HCT116 (cell line): ENCODE measurements at regions not wholly inside any gene's neighbourhood (a gene's known extent, or its start where the extent isn't known, plus 50 kb on each side); places are given as distances from the start of the nearest gene placed in this dataset.

ENCODE experiments used
- ATAC-seq: fragments of 200-7000 bp; cut with Tn5 transposase; 2 replicates; pipeline ENCODE4 v1.9.1; 2020; ENCODE audit warnings: mild to moderate bottlenecking, moderate library complexity
- BruUV-seq: library from RNA; stranded (reverse); fragments of 400-500 nt; replicated peaks from 2 replicates; lab custom pipeline; 2021; lab: Mats Ljungman, UMichigan
- CTCF ChIA-PET: fragments of 300-600 bp; sonication (Branson Sonifier 250); formaldehyde crosslinking; loops from one replicate; lab custom pipeline; 2021; ENCODE audit warnings: antibody characterized with exemption; lab: Charles Lee
- POLR2A ChIA-PET: fragments of 300-600, 350-600 bp; sonication (Branson Sonifier 250); formaldehyde crosslinking; loops from one replicate; lab custom pipeline; 2021; ENCODE audit warnings: antibody characterized with exemption; lab: Charles Lee
- RAD21 ChIA-PET, 2 experiments: fragments of 300-600 bp; sonication (Branson Sonifier 250); formaldehyde crosslinking; loops; one replicate each; lab custom pipeline; 2023; ENCODE audit warnings: low total read pairs in 2 of 2; ENCODE audit not compliant: uncharacterized antibody in 2 of 2, unreplicated experiment in 2 of 2, low non-redundant PET in 1 of 2; lab: Charles Lee
- DNase-seq: peaks from one replicate; pipeline ENCODE4 v3.0.0-alpha.2; 2010; ENCODE audit warnings: low read depth, low spot score
- H2AFZ ChIP-seq: fragments of 200-600 bp; shearing (Covaris generic), sonication (generic); 2 replicates; pipeline ENCODE4 v1.6.1; 2017; ENCODE audit warnings: low read depth, mixed run types, mixed read lengths, antibody characterized with exemption, low read length; ENCODE audit not compliant: poor library complexity, severe bottlenecking
- H3K27ac ChIP-seq: 2 replicates; pipeline ENCODE4 v1.5.1; 2012; ENCODE audit warnings: low read depth, low read length
- H3K27me3 ChIP-seq: fragments of 200-600 bp; sonication (generic); 2 replicates; pipeline ENCODE4 v1.6.1; 2016; ENCODE audit warnings: mixed run types, low read length, mixed read lengths; ENCODE audit not compliant: insufficient read depth
- H3K36me3 ChIP-seq, 2 experiments: fragments of 200-500 bp in 1 of 2; fragments of 200-600 bp in 1 of 2; sonication (Bioruptor generic) in 1 of 2; sonication (generic) in 1 of 2; 2 replicates each; pipeline versions ENCODE4 v1.5.1 to v1.6.1; 2014 to 2016; ENCODE audit warnings: low read length in 2 of 2, inconsistent platforms in 1 of 2, mixed read lengths in 1 of 2, mixed run types in 1 of 2; ENCODE audit not compliant: insufficient read depth in 2 of 2, control insufficient read depth in 1 of 2
- H3K4me1 ChIP-seq, 2 experiments: fragments of 200-600 bp in 1 of 2; sonication (generic) in 1 of 2; 2 replicates each; pipeline versions ENCODE4 v1.5.1 to v1.6.1; 2012 to 2017; ENCODE audit warnings: low read length in 2 of 2, inconsistent platforms in 1 of 2, mild to moderate bottlenecking in 1 of 2, mixed read lengths in 1 of 2, mixed run types in 1 of 2, moderate library complexity in 1 of 2; ENCODE audit not compliant: insufficient read depth in 2 of 2, control insufficient read depth in 1 of 2
- H3K4me2 ChIP-seq: fragments of 200-600 bp; sonication (generic); 2 replicates; pipeline ENCODE4 v1.6.1; 2017; ENCODE audit warnings: mixed run types, low read length, mixed read lengths
- H3K4me3 ChIP-seq, 2 experiments: fragments of 200-600 bp in 1 of 2; sonication (generic) in 1 of 2; replicated peaks in 1 of 2; 2 replicates each; pipeline ENCODE4 v1.5.1; 2011 to 2016; ENCODE audit warnings: low read length in 2 of 2, control low read depth in 1 of 2, low read depth in 1 of 2, mild to moderate bottlenecking in 1 of 2, mixed read lengths in 1 of 2, mixed run types in 1 of 2
- H3K79me2 ChIP-seq: fragments of 200-600 bp; sonication (generic); 2 replicates; pipeline ENCODE4 v1.6.1; 2017; ENCODE audit warnings: mild to moderate bottlenecking, mixed run types, low read length, moderate library complexity, mixed read lengths; ENCODE audit not compliant: insufficient read depth
- H3K9ac ChIP-seq: fragments of 200-600 bp; sonication (generic); 2 replicates; pipeline ENCODE4 v1.6.1; 2016; ENCODE audit warnings: low read length, mixed read lengths
- H3K9me2 ChIP-seq: fragments of 200-600 bp; sonication (generic), shearing (Covaris generic); 2 replicates; pipeline ENCODE4 v1.6.1; 2017; ENCODE audit warnings: mixed run types, mild to moderate bottlenecking, moderate library complexity; ENCODE audit not compliant: insufficient read depth
- H3K9me3 ChIP-seq, 2 experiments: fragments of 200-500 bp in 1 of 2; fragments of 200-600 bp in 1 of 2; sonication (Bioruptor generic) in 1 of 2; sonication (generic) in 1 of 2; 2 replicates each; pipeline ENCODE4 v1.6.1; 2014 to 2017; ENCODE audit warnings: low read length in 2 of 2, mixed read lengths in 2 of 2, inconsistent platforms in 1 of 2, low read depth in 1 of 2, mild to moderate bottlenecking in 1 of 2, mixed run types in 1 of 2, moderate library complexity in 1 of 2; ENCODE audit not compliant: control insufficient read depth in 1 of 2, insufficient read depth in 1 of 2
- H4K20me1 ChIP-seq: fragments of 200-600 bp; sonication (generic), shearing (Covaris generic); 2 replicates; pipeline ENCODE4 v1.6.1; 2017; ENCODE audit warnings: mixed run types, mild to moderate bottlenecking, moderate library complexity; ENCODE audit not compliant: insufficient read depth
- CBX3 ChIP-seq: IDR thresholded peaks from 2 replicates; pipeline ENCODE4 v1.6.1; 2012; ENCODE audit warnings: low read depth
- CEBPB ChIP-seq: IDR thresholded peaks from 2 replicates; pipeline ENCODE4 v1.6.1; 2012; ENCODE audit warnings: low read depth
- CTCF ChIP-seq, 3 experiments: fragments of 200-600 bp in 1 of 3; sonication (generic) in 1 of 3; IDR thresholded peaks in 2 of 3; conservative IDR thresholded peaks in 1 of 3; 2 replicates each; pipeline ENCODE4 v1.5.1; 2012 to 2017; ENCODE audit warnings: low read depth in 2 of 3, low read length in 2 of 3, antibody characterized with exemption in 1 of 3, borderline replicate concordance in 1 of 3, control low read depth in 1 of 3, mild to moderate bottlenecking in 1 of 3, mixed read lengths in 1 of 3, mixed run types in 1 of 3, moderate library complexity in 1 of 3; ENCODE audit not compliant: insufficient read depth in 1 of 3
- EGR1 ChIP-seq: IDR thresholded peaks from 2 replicates; pipeline ENCODE4 v1.6.1; 2012; ENCODE audit warnings: low read depth
- ELF1 ChIP-seq: IDR thresholded peaks from 2 replicates; pipeline ENCODE4 v1.6.1; 2012; ENCODE audit warnings: low read depth, borderline replicate concordance
- FOSL1 ChIP-seq: IDR thresholded peaks from 2 replicates; pipeline ENCODE4 v1.6.1; 2012; ENCODE audit warnings: low read depth
- POLR2A ChIP-seq: IDR thresholded peaks from 2 replicates; pipeline ENCODE4 v1.7.0; 2011; ENCODE audit warnings: borderline replicate concordance; ENCODE audit not compliant: insufficient read depth, insufficient read length; ENCODE audit errors: extremely low read depth
- POLR2AphosphoS5 ChIP-seq: IDR thresholded peaks from 2 replicates; pipeline ENCODE4 v1.6.1; 2011; ENCODE audit warnings: mild to moderate bottlenecking, low read depth, low read length, moderate library complexity
- RAD21 ChIP-seq: IDR thresholded peaks from 2 replicates; pipeline ENCODE4 v1.6.1; 2012; ENCODE audit warnings: low read depth, mild to moderate bottlenecking
- SIN3A ChIP-seq: IDR thresholded peaks from 2 replicates; pipeline ENCODE4 v1.6.1; 2012; ENCODE audit warnings: low read depth
- SP1 ChIP-seq: IDR thresholded peaks from 2 replicates; pipeline ENCODE4 v1.6.1; 2012; ENCODE audit warnings: low read depth
- SRF ChIP-seq: IDR thresholded peaks from 2 replicates; pipeline ENCODE4 v1.6.1; 2012; ENCODE audit warnings: low read depth
- TCF7L2 ChIP-seq: IDR thresholded peaks from 2 replicates; pipeline ENCODE4 v1.7.0; 2011; ENCODE audit warnings: borderline replicate concordance, inconsistent platforms; ENCODE audit not compliant: insufficient read depth, insufficient read length; ENCODE audit errors: extremely low read depth
- YY1 ChIP-seq: IDR thresholded peaks from 2 replicates; pipeline ENCODE4 v1.6.1; 2011; ENCODE audit warnings: low read length, low read depth, moderate library complexity, mild to moderate bottlenecking; ENCODE audit not compliant: insufficient replicate concordance; ENCODE audit errors: extremely low read depth
- ZBTB33 ChIP-seq: IDR thresholded peaks from 2 replicates; pipeline ENCODE4 v1.6.1; 2011; ENCODE audit warnings: mild to moderate bottlenecking, low read length, moderate library complexity; ENCODE audit not compliant: insufficient replicate concordance; ENCODE audit errors: extremely low read depth
- ZFX ChIP-seq: fragments of 450-650 bp; IDR thresholded peaks from 2 replicates; pipeline ENCODE4 v1.6.1; 2017
- ZNF274 ChIP-seq: fragments of 200-500 bp; sonication (Bioruptor generic); IDR thresholded peaks from 2 replicates; pipeline ENCODE4 v1.6.1; 2014; ENCODE audit warnings: mild to moderate bottlenecking, low read depth, low read length, inconsistent platforms
- intact Hi-C: fragments of 100-400 bp; cut with micrococcal nuclease; formaldehyde crosslinking; loops from 2 replicates; pipeline ENCODE4 v1.10.0; 2022

GRCh38 chr3:175868626-175869025 lies 1009.5 kb downstream of the NAALADL2 start:
- Histone ChIP-seq H3K4me3 (no peak overlapping the region), H3K36me3 (no peaks in the 10 kb centered on the region), H4K20me1 (no peaks in the 10 kb centered on the region), H3K9ac (no peak overlapping the region), H3K27me3 (no peaks in the 10 kb centered on the region), H3K27ac (no peak overlapping the region), H3K79me2 (no peaks in the 10 kb centered on the region), H2AFZ (no peak overlapping the region), H3K4me1 (no peaks in the 10 kb centered on the region), H3K4me2 (no peak overlapping the region), H3K9me2 (no peaks in the 10 kb centered on the region), H3K9me3 (no peaks in the 10 kb centered on the region)
- DNase-seq = no peak
- ChIA-PET CTCF (no interaction called here), POLR2A (no interaction called here), RAD21 (no interaction called here)
- no TSS peak for BruUV-seq
- intact Hi-C loops = no loop called here
- TF ChIP-seq ZFX (no peak), CEBPB (no peak), TCF7L2 (no peak), ZNF274 (no peak), POLR2AphosphoS5 (no peak), SRF (no peak), RAD21 (no peak), ELF1 (no peak), SIN3A (no peak)
- no peak for ATAC-seq

- Histone ChIP-seq H3K9me2 (no peaks in the 10 kb centered on the region), H4K20me1 (no peaks in the 10 kb centered on the region), H3K4me2 (no peak overlapping the region), H3K27ac (no peak overlapping the region), H3K9me3 (no peaks in the 10 kb centered on the region), H3K36me3 (no peaks in the 10 kb centered on the region), H3K9ac (no peak overlapping the region), H3K27me3 (no peaks in the 10 kb centered on the region), H3K4me3 (no peak overlapping the region), H2AFZ (no peak overlapping the region), H3K4me1 (no peaks in the 10 kb centered on the region), H3K79me2 (no peaks in the 10 kb centered on the region)
- no TSS peak for BruUV-seq
- intact Hi-C loops = no loop called here
- CTCF ChIA-PET = no interaction called here
- no peak for ATAC-seq
- RAD21 ChIA-PET = no interaction called here
- no peak for DNase-seq
- POLR2A ChIA-PET = no interaction called here
- TF ChIP-seq CEBPB = no peak
- TF ChIP-seq SP1 = no peak
- no peak for TF ChIP-seq FOSL1
- no peak for TF ChIP-seq YY1
- TF ChIP-seq ZNF274 = no peak
- TF ChIP-seq SRF = no peak
- TF ChIP-seq ZBTB33 = no peak
- TF ChIP-seq SIN3A = no peak
- no peak for TF ChIP-seq CTCF (IDR thresholded peaks at IDR 0.05 in 2 of 3, conservative IDR thresholded peaks at IDR 0.05 in 1 of 3; ENCODE audit: borderline replicate concordance in 1 of 3, insufficient read depth in 1 of 3, low read depth in 2 of 3, low read length in 2 of 3)
- TF ChIP-seq ELF1 = no peak
- TF ChIP-seq EGR1 = no peak
- no peak for TF ChIP-seq CBX3
- no peak for TF ChIP-seq POLR2A
Measured at GRCh38 chr3:175865724-175866123, 1006.6 kb downstream of the NAALADL2 start.
